ENCODE measurements at regions not wholly inside any gene's neighbourhood (a gene's known extent, or its start where the extent isn't known, plus 50 kb on each side); places are given as distances from the start of the nearest gene placed in this dataset.

DNA sequence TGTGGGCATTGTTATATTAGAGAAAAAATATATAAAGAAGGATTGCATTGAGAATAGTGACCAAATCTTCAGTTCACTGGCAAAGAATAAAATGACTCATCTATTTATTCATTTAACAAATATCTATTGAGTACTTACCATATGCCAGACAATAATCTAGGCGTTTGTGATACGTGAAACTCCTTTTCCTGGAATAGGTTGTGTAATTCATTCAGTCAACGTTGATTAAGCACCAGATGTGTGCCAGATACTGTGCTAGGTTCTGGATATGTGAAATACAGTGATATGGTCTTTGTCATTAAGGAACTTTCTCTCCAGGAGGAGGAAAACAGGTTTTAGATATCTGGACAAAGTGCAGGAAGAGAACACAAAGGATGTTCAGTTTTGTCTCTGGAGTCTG is 344.5 kb downstream of the RWDD3 start:
- TF ChIP-seq SNAI1 (CRISPR knock-in tag; IDR thresholded peaks at IDR 0.05; ENCODE audit: borderline replicate concordance) (no peak), ZMYM4 (CRISPR knock-in tag; IDR thresholded peaks at IDR 0.05) (no peak), ZBTB8A (CRISPR knock-in tag; IDR thresholded peaks at IDR 0.05; ENCODE audit: borderline replicate concordance, low read depth) (no peak), BCL6 (CRISPR knock-in tag; IDR thresholded peaks at IDR 0.05) (no peak), POLR2AphosphoS5 (IDR thresholded peaks at IDR 0.05; ENCODE audit: low read depth, low read length) (no peak)
- TF ChIP-seq, protein P1, sequence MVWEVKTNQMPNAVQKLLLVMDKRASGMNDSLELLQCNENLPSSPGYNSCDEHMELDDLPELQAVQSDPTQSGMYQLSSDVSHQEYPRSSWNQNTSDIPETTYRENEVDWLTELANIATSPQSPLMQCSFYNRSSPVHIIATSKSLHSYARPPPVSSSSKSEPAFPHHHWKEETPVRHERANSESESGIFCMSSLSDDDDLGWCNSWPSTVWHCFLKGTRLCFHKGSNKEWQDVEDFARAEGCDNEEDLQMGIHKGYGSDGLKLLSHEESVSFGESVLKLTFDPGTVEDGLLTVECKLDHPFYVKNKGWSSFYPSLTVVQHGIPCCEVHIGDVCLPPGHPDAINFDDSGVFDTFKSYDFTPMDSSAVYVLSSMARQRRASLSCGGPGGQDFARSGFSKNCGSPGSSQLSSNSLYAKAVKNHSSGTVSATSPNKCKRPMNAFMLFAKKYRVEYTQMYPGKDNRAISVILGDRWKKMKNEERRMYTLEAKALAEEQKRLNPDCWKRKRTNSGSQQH (CRISPR knock-in tag; IDR thresholded peaks at IDR 0.05; ENCODE audit: low read depth): no peak
- TF ChIP-seq, protein P2, sequence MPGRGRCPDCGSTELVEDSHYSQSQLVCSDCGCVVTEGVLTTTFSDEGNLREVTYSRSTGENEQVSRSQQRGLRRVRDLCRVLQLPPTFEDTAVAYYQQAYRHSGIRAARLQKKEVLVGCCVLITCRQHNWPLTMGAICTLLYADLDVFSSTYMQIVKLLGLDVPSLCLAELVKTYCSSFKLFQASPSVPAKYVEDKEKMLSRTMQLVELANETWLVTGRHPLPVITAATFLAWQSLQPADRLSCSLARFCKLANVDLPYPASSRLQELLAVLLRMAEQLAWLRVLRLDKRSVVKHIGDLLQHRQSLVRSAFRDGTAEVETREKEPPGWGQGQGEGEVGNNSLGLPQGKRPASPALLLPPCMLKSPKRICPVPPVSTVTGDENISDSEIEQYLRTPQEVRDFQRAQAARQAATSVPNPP (CRISPR knock-in tag; IDR thresholded peaks at IDR 0.05): no peak
